ENCODE measurements at regions not wholly inside any gene's neighbourhood (a gene's known extent, or its start where the extent isn't known, plus 50 kb on each side); places are given as distances from the start of the nearest gene placed in this dataset.

DNA sequence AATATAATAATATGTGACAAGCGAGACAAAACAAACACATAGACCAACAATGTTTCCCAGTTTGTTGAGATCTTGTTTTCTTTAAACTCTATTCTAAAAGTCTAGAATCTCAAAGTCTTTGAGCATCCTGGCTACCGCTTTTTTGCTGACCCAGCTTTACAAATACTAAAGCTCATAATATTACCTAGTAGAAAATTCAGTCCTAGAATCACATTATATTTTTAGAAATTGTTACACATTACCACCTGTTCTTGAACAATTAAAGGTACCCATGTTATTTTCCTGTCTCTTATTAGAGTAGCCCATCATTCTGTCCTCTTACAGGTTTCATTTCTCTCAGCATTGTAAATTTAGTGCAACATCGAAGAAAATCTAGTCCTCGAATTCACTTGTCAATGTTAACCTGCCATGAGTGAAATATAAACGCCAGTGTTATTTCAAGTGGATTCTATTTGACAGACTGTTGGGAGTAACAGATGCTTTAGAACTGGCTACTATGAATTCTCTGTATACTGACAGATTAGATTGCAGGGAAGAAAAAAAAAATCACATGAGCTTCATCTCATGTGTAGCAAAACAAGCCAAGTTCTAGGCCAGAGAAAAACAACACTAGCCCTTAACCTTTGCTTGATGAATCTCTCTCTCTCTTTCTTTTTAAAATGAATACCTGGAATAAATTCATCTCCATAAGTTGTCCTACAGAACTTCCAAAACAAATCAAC, 851.2 kb upstream of the ADAMTS5 start:
- DNase-seq (ENCODE audit: low read depth): no peak

DNA sequence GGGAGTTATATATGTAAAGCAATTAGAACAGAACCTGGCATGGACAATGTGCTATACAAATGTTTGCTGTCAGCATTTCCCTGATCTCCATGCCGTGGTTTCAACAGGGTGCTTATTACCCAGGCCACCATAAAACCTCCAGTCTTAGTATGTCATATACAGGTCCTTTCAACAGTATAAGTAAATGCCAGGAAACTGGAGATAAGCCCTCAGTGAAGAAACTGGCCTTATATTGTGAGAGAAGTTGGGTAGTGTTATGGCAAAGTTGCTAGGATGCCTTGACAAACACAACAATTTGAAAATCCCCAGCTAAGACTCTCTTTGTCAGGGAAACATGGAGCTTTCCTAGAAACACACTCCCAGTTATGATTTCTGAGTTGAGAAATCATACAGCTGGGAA, 850.2 kb upstream of the ADAMTS5 start:
- no peak for DNase-seq (ENCODE audit: low read depth)

GRCh38 chr21:27816301-27816700, 849.4 kb upstream of the ADAMTS5 start:
- DNase-seq (ENCODE audit: low read depth): no peak

- DNase-seq (ENCODE audit: low read depth): no peak
Measured at GRCh38 chr21:27814226-27814625, 847.3 kb upstream of the ADAMTS5 start.

GRCh38 chr21:27813750-27814149, 846.9 kb upstream of the ADAMTS5 start:
- DNase-seq (ENCODE audit: low read depth): no peak

- no peak for DNase-seq (ENCODE audit: low read depth)
Measured at GRCh38 chr21:27813344-27813743, 846.5 kb upstream of the ADAMTS5 start.

- no peak for DNase-seq (ENCODE audit: low read depth)
Measured at GRCh38 chr21:27812279-27812678, 845.4 kb upstream of the ADAMTS5 start.

- DNase-seq (ENCODE audit: low read depth): no peak
Measured at GRCh38 chr21:27808923-27809322, 842.0 kb upstream of the ADAMTS5 start.

DNA sequence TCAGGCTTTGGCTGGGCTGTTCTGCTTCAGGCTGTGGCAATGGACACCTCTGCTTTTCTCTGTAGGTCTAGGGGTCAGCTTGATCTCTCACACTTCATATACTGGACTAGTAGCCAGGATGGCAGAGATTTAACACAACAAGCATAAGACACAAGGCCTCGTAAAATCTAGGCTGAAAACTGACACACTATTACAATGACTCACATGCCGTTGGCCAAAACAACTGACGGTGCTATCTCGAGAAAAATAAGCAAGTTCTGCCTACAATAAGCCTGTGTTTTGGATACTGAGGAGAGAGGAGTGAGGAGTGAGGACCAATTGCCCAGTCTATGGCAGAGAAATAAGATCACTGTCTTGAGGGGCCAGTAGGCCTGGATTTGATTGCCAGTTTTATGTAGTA, 840.7 kb upstream of the ADAMTS5 start:
- DNase-seq (ENCODE audit: low read depth): no peak

DNA sequence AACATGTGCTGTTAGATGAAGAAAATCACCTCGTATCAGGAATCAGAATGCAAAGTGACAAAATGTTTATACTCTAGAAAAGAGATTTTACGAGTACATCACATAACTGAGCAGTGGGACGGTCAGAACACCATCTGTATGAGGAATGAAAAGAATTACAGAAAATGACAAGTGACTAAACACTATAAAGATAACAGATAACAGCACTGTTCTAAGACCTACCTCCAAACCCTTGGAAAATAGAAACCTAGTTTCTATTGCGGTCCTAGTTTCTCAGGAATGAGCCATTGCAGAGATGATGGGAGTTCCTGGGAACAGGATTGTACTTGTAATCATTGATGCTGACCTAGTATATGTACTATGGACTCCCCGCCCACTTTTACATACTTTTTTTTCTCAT, 839.4 kb upstream of the ADAMTS5 start:
- DNase-seq (ENCODE audit: low read depth): no peak

DNA sequence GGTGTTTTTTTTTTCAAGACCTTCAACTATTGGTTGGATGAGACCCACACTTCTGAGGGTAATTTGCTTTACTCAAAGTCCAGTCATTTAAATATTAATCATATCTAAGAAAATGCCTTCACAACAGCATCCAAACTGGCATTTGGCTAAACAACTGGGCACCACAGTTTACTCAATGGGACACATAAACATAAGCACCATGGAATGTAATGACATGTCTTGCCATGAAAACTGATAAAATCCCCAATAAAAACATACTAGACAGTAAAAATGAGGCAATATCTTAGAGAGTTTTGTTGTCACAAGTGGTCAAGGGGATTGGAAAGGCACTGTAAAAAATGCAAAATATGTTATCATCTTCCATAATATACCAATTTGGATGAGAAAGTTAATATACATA, 838.8 kb upstream of the ADAMTS5 start:
- DNase-seq (ENCODE audit: low read depth): no peak

- DNase-seq (ENCODE audit: low read depth): no peak
Measured at GRCh38 chr21:27804515-27804914, 837.6 kb upstream of the ADAMTS5 start.

DNA sequence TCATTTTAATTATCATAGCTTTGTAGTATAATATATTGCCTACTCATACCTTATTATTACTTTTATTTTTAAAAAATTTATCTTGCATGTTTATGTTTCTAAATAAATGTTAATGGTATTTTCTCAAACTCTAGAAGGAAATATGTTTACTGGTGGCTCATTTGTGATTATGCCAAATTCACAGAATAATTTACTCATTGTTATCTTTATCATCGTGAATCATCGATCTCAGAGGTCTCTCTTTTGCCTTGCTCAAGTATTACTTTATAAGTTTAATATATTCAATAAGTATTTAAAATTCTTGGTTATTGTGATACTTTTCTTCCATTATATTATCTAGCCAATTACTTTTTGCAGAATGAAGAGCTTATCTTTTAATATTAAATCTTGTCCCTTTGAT, 836.7 kb upstream of the ADAMTS5 start:
- DNase-seq (ENCODE audit: low read depth): no peak

GRCh38 chr21:27802816-27803475, 836.1 kb upstream of the ADAMTS5 start:
- no peak for DNase-seq (ENCODE audit: low read depth)

GRCh38 chr21:27799861-27800260, 833.0 kb upstream of the ADAMTS5 start:
- no peak for DNase-seq (ENCODE audit: low read depth)

GRCh38 chr21:27796106-27796505, 829.2 kb upstream of the ADAMTS5 start:
- DNase-seq (ENCODE audit: low read depth): no peak

GRCh38 chr21:27795418-27795817, 828.5 kb upstream of the ADAMTS5 start:
- no peak for DNase-seq (ENCODE audit: low read depth)

DNA sequence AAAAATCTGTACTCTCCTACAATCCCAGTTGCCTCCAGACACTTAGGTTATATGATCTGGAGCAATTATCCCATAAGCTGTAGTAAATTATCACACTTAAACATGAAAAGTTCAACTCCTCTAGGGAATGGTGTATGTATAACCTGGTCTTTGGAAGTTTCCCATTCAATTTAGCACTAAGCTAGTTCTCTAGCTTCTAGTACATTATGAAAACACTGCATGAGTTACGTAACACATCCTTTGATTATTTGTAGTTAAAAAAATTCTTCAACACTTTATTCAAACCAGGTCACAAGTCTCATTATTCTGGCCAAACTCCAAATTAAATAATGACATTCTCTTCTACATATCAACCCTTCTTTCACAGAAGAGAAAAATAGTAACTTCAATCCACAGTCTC, 827.0 kb upstream of the ADAMTS5 start:
- DNase-seq (ENCODE audit: low read depth): no peak

DNA sequence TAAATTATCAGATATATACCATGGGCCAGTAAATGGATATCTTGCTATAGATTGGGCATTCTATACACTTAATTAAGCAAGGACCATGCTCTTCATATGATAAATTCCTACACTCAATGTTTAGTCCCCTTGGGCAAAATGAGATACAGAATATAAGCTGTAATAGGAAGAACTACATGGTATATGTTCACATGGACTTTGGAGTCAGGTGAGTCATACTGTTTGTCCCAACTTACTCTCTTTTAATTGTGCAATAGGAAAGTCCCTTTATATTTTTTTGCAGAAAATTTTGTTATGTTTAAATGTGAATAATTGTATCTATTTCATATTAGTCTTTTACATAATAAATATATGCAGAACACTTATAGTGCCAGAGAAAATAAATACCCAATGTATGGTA, 820.2 kb upstream of the ADAMTS5 start:
- DNase-seq (ENCODE audit: low read depth): no peak

DNA sequence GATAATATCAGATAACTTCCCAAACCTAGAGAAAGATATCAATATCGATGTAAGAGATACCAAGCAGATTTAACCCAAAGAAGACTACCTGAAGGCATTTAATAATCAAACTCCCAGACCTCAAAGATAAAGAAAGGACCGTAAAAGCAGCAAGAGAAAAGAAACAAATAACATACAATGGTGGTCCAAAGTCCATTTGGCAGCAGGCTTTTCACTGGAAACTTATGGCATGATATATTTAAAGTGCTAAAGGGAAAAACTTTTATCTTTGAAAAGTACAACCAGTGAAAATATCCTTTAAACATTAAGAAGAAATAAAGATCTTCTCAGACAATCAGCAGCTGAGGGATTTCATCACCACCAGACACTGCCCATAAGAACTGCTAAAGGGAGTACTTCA, 812.7 kb upstream of the ADAMTS5 start:
- no peak for DNase-seq (ENCODE audit: low read depth)

- DNase-seq (ENCODE audit: low read depth): no peak
Measured at GRCh38 chr21:27776925-27777553, 810.2 kb upstream of the ADAMTS5 start.

DNA sequence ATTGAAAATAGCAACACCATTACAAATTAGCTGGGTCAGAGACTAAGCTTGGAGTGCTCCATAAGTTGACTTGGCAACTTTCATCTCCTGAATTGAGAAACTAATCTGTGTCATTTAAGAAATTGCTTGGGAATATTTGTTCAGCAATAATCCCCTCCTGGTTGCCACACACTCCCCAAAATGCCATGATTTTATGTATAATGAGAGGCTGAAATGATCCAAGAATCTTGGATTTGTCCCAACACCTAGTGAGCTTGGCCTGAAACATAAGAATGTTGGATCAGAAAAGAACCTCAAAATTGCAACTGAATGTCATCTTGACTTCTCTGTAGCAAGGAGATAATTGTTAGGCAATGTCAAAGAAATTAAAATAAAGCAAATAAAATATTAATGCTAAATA, 805.9 kb upstream of the ADAMTS5 start:
- DNase-seq (ENCODE audit: low read depth): no peak

GRCh38 chr21:27771938-27772483, 805.1 kb upstream of the ADAMTS5 start:
- no peak for DNase-seq (ENCODE audit: low read depth)

Measured in activated T-helper 9 cell treated with anti-CD3 and anti-CD28 coated beads, Interleukin-2, amount 50 U/mL, for 16 hours (primary cell).